ENCODE measurements at regions not wholly inside any gene's neighbourhood (a gene's known extent, or its start where the extent isn't known, plus 50 kb on each side); places are given as distances from the start of the nearest gene placed in this dataset.
"Not testable (repeated sequence)": the region's sequence is repeated elsewhere in the genome, so short reads cannot be mapped to it uniquely, and the experiment has no call there.

GRCh38 chr7:101744588-101744987, 72.8 kb upstream of the CUX1 start:
- FAIRE-seq: no peak

- FAIRE-seq: no peak
Measured at GRCh38 chr7:101746314-101746713, 71.1 kb upstream of the CUX1 start.

- no peak for FAIRE-seq
Measured at GRCh38 chr7:101747053-101747878, 70.2 kb upstream of the CUX1 start.

- no peak for FAIRE-seq
Measured at GRCh38 chr7:101747879-101748345, 69.5 kb upstream of the CUX1 start.

- no peak for FAIRE-seq
Measured at GRCh38 chr7:101749891-101750290, 67.5 kb upstream of the CUX1 start.

- FAIRE-seq: no peak
Measured at GRCh38 chr7:101753316-101753715, 64.1 kb upstream of the CUX1 start.

GRCh38 chr7:101754424-101755159, 62.8 kb upstream of the CUX1 start:
- FAIRE-seq: no peak

GRCh38 chr7:101757879-101758278, 59.5 kb upstream of the CUX1 start:
- no peak for FAIRE-seq

GRCh38 chr7:101758519-101758918, 58.9 kb upstream of the CUX1 start:
- not testable (repeated sequence) for FAIRE-seq

GRCh38 chr7:101764221-101764620, 53.2 kb upstream of the CUX1 start:
- no peak for FAIRE-seq

GRCh38 chr7:101767544-101767943, 49.9 kb upstream of the CUX1 start:
- FAIRE-seq: no peak

Data from colon (tissue), 2 donors.